HG03354 (cell line): ENCODE measurements at regions not wholly inside any gene's neighbourhood (a gene's known extent, or its start where the extent isn't known, plus 50 kb on each side); places are given as distances from the start of the nearest gene placed in this dataset.

Source experiments
- ATAC-seq: cut with Tn5 transposase; IDR thresholded peaks from one replicate; pipeline ENCODE4 v1.9.1; 2021; ENCODE audit warnings: mild to moderate bottlenecking; ENCODE audit not compliant: unreplicated experiment, poor library complexity, severe bottlenecking

DNA sequence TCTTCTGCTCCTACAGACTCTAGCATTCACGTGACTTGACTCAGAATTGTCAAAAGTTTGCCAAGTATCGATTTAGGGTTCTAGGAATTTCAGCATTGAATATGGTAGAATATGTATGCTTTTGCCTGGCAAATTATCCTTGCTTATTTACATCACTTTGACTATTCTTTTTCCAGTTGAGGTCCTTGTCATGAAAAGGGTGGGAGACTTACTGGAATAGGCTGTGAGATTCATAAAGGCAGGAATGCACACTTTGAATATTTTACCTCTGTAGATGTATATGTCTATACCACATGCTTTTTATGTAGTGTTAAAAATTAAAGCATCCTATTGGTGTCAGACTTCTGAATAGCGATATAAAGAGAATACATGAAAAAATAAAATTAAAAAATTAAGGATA is 378.8 kb upstream of the RARB start:
- no peak for ATAC-seq

DNA sequence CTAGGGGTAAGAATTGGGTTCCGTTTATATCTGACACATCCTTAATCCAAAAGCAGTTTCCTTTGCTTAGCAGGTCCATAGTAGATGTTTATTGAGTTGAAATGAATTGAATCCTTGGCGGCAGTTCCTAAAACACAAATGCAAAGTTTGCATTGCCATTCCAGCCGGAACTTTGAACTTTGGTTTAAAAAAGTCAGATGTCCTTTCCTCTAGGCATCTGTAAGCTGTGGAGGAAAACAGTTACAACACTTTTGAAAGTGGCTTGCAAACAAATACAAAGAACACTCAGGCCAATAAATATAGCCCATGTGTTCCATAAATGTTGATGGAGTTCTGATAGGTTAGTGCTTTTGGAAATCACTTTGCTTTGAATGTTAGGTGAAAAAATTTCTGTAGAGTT is 374.7 kb upstream of the RARB start:
- ATAC-seq, result no peak

DNA sequence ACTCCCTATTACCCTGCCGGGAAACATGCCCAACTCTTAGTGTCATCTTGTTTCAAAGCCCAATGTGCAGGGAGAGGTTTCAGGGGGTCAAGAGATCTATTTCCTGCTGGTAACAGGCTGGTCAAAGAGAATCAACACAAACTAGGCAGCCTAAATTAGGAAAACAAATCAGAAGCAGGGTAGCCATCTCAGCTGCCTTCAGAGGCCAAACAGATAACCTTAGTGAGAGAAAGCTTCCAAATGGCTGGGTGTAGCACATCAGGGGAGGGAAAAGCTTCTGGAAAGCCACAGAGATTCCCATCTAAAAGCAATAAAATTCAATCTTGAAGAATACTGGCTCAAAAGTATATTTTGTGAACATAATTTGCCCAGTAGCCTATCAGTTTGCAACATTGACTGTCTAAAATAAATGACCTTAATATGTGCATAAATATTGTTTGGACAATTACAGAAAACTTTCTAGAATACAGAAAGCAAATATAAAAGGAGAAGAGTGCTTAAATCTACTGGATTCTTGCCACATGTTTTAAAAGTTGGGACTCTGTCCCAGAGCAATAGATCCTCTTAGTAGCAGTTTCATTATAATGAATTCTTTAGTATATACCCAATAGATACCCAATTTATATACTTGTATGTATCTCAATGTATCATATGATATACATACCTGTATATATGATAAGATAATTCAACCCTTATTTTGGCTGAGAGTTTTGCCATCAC is 371.9 kb upstream of the RARB start:
- no peak for ATAC-seq

DNA sequence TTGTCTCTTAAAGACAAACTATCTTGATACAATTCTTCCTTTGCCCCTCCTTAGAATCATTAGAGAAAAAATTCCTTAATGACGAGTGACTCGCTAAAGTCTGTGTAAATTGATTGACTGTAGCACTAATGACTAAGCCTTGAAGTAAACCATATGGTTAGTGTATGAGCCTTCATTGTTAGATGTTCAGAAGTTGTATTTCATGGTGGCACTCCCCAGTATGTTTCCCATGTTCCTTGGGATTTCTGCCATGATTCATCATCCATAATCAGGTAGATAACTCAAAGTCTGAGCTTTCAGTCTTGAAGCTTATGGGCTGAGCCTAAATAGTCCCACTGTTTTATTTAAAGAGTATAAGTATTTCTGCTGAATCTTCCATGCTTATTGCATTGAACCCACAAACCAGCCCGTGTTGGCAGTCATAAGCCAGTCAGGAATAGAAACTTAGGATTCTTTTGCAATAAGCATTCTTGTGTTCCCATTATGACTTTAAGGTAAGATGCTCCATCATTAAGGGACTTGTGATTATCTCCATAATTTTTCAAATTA is 371.2 kb upstream of the RARB start:
- ATAC-seq, result no peak

DNA sequence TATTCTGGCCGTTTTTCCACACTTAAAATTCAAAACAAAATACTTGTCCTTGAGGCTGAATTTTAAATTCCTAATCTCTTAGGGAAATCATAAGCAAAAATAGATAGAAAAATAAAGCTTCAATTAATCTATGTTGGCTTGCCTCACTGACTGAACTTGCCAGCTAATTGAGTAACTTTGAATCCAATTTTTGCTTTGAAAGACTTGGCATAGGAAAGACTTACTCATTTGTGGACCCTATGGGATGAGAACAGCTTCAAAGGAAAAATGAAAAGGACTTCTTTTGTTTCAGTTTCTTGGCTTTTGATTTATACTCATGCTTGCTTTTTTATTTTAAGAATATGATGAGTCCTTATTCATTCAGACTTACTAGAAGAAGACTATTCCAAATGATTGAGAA is 370.7 kb upstream of the RARB start:
- ATAC-seq, result no peak

DNA sequence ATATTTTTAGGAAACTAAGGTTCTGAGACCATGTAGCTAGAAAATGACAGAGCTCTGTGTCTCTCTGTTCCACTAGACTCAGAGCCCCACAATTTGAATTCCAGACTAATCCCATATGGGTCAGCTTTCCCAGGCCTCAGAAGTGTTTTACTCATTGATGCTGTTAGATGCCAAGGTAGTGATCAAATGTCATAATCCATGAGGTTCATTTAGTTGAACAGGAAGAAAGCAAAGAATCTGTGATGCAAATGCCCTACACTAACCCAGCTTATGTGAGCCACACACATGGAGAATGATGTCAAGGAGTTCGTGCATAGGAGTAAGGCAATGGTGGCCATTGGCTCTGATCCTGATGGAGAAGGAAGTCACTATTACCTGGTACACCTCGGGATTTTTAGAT is 363.4 kb upstream of the RARB start:
- no peak for ATAC-seq

DNA sequence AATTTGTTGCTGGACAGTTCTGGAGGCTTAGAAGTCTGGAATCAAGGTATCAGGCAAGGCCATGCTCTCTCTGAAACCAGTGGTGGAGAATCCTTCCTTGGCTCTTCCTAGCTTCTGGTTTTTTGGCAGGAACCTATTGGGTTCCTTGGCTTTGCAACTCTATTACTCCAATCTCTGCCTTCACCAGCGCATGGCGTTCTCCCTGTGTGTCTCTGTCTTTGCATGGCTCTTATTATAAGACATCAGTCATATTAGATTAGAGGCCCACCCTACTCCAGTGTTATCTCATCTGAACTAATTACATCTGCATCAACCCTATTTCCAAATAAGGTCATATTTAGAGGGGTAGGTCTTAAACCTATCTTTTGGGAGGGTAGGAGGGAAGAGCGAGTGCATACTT is 358.1 kb upstream of the RARB start:
- ATAC-seq, result no peak

DNA sequence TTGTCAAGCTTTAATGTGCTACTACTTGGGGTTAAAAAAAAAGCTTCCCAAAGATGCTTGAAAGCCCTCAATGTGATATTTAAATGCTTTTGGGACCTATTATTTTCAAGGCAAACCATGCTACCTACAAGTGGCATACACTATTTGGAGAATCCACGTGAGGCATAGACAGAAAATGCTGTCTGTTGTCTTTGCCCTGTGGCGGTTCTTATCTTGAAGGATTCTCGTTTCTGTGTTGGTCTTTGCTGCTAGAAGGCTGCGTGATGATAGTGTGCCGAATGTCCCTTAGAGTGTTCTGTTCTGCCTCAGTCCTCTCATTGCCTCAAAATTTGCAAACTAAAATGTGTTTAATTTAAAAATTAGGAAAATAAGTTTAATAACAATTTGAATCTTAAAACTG is 356.2 kb upstream of the RARB start:
- ATAC-seq, result no peak

DNA sequence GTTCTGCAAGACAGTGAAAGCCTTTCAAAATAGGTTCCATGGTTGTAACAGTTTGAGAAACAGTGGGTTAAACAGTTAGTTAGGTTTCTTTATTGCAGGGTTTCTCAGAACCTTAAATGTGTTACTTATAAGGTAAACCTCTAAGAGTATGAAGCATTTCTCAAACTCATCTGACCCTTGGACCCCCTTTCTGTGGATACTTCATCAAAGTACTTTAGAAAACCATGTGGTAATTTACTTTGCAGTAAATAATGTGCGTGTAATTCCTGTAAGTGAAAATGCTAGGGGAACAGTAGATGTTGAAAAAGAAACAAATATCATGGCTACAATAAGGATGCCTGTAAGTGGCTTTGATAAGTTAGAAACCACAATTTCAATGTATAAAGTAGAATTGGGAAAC is 354.6 kb upstream of the RARB start:
- ATAC-seq, result no peak

DNA sequence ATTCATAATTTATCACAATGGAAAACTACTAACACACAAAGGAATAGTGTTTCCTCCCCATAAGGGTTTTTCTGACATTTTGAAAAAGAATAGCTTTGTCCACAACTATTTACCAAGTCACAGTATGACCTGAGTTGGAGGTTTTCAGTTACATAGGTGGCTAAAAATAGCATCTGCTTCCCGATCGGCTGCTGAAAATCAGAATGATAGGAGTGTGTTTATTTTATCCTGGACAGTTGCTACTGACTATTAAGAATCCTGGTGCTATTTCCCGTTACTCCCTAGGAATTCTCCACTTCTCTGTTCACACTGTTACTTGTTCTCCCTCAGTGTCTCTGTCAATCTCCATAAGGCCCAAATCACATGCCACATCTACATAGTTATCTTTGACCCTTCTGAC is 353.9 kb upstream of the RARB start:
- no peak for ATAC-seq

DNA sequence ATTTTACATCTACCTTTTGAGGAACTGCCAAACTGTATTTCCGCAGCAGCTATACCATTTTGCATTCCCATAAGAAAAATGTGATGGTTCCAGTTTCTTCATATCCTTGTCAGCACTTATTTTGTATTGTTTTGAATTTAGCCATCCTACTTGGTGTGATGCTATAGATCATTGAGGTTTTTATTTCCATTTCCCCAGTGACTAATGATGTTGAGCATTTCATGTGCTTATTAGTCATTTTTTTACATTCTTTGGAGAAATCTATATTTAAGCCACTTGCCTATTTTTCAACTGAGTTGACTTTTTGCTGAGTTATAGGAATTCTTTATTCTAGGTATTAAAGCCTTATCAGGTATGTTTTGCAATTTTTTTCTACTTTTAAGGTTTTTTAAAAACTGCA is 347.6 kb upstream of the RARB start:
- no peak for ATAC-seq

DNA sequence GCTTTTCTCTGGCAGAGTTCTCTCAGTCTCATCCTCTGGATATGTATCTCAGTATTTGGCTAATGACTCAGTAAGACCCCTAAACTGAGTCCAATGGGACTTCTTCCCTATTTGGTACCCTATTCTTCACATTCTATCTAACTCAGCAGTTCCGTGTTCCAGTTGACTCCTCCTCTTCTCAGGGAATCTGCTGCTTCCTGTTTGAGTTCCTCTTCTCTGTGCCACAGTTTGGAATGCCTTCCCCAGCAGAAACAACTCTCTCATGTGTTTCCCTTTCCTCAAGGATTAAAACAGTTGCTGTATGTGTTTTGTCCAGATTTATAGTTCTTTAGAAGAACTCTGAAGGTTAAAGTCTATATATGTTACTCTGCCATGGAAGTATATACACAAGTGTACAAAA is 344.0 kb upstream of the RARB start:
- no peak for ATAC-seq

DNA sequence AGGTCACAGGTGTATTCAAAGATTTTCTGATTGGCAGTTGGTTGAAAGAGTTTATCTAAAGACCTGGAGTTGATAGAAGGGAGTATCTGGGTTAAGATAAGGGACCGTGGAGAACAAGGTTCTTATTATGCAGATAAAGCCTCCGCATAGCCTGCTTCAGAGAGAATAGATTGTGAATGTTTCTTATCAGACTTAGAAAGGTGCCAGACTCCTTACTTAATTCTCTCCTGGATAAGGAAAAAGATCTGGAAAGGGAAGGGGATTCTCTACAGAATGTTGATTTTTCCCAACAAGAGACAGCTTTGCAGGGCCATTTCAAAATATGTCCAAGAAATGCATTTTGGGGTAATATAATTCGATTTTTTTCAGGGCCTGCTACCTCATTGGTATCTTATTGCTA is 341.3 kb upstream of the RARB start:
- no peak for ATAC-seq

DNA sequence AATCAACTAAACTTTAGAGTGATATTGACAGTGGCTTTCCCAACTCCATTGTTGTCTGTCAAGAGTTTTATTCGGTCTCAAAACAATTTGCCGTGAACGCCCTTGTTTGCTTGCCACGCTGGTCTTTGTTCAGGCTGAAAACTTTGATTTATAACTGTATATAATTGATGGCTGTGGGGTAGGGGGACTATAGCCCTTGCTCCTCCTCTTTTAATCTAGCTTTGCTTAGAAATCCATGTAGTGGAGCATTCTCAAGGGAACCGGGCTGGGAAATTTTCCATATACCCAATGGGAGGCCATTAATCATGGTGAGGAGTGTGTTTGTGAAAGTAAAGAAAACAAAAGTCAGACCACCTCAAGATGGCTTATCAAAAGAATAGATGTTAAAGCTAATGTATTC is 339.8 kb upstream of the RARB start:
- ATAC-seq, result no peak

DNA sequence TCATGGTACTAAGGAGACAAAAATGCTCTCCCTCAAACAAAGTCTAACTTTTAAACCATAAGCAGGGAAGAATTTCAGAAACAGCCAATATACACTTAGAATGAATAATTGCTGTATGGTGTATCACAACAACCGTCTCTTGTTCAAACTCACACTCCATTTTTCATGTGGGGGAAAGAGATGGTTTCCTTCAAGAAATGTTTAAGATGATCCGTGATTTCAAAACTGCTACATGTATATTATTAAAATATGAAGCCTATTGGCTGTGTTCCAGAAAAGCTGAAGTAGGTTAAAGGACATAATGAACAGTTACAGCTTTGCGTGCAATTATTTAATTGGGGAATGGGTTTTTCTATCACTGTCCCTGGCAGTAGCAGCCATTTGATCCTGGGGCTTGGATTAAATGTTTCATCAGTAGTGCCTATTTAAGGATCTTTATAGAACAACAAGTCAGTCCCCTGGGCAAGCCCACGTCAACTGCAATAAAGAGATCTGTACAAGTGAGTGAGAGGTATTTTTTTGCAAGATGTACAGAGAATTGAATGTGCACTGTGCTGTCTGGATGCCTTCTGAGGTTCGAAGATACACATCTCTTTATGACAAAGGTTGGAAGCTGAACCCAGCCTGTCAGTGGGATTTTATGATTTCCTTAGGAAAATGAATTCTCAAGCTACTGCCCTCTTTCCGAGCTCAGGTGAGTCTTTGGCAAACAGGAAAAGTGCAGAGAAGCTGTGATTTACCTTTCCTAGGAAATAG is 337.2 kb upstream of the RARB start:
- ATAC-seq, result no peak

DNA sequence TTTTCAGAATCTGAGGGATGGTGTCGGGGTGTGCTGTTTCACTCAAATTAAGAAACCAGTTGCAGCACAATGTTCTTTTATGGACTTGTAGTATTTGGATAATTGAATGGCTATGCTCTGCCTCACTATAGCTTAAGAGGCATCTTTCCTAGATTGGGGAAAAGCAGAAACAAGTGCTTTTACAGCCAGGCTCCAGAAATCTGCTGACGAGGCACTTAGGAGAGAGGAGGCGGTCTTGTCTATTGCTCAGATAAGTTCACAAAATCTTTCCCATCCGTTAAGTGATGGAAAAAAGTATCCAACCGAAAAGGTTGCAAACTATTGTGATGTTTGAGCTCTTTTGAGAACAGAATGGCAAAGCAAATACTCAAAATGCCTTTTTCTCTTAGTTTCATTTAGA is 336.1 kb upstream of the RARB start:
- ATAC-seq, result no peak

DNA sequence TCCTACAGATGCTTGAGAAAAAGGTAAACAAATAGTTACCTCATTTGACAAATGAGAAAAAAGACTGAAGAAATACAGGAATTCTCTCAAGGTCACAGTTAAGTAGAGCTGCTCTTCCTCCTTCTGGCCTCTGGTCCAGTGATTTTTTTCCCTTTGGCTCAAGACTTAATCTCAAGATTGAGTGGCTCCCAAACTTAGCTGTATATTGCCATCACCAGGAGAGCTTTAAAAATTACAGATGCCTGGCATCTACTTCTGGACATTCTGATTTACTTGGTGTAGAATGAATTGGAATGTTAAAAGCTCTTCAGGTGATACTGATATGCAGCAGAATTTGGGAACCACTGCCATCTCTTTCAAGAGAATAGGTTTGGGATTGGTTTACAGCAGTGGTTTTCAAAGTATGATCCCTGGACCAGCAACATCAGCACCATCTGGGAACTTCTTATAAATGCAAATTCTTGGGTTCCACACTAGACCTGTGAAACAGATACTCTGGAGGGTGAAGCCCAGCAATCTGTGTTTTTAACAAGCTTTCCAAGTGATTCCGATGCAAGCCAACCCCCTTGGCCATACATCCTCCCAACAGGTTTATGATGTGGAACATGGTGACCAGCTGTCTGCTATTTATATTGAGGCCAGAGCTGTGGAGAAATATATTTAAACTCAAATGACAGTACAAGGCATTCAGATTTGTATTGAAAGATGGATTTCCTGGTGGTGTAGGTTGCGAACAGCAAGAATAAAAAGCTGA is 333.0 kb upstream of the RARB start:
- no peak for ATAC-seq

DNA sequence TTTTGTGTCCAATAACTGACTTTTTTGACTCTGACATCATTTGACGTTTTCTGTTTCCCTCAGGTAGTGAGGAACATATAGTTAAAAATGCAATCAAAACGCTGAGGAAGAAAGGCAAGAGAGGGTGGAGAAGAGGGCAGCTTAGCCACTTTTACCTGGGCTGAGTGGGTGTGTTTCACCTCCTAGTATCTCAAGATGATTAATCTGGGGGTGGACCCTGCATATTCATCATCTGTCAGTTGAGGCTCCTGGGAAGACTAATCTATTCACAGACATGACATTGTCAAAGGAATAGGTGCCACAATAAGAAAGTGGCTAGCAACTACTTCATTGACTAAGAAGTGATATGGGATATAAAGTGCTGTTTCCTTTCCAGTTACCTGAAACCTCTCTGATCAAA is 331.5 kb upstream of the RARB start:
- no peak for ATAC-seq

DNA sequence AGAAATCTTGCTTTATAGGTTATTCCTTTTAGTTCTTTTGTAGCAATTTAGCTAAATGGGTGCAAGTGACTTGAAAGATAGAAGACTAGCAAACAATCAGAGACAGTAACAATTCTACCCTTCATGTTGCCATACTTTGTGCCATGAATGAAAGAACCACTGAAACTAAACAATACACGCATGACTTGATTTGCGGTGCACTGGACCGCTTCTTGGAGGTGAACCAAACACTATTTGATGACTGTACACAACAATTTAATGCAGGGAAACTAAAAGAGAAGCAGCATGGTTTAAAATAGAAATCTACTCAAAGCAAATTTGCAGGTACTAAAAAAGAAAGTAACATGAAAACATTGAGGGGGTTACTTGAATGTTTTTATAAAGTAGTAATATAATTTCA is 331.0 kb upstream of the RARB start:
- no peak for ATAC-seq

DNA sequence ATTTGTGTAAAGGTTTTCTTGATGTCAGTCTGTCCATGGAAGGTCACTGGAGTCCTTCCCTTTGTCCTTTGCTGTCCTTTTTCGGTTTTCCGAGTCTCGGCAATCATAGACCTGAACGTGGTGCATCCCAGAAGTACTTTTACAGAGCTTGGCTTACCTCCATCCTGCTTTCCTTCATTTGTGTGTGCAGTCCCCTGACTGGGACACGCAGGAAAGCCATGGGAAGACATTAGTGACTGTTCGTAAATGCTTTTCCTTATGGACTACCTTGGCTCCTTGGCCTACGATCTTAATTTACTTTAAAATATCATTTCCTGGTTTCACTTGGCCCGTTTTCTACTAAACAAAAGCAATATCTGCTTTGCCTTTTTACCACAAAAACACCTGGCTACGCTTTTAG is 328.4 kb upstream of the RARB start:
- no peak for ATAC-seq

DNA sequence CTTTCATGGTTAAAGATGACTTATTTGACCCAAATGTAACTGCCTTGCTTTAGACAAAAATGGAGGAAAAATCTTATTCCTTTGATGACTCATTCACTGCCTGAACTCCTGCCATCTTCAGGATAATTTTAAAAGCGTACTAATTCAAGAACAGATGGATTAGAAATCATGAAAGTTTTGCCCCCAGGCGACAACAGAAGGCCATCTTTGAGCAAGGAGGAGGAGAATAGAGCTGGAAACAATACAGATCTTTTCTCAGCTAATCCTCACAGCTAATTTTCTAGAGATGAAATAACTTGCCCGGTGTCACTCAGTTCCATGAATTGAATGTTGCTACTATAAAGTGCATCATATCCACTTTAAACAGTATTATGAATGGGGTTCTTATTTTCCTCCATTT is 324.7 kb upstream of the RARB start:
- no peak for ATAC-seq
